SW 1271 (cell line): ENCODE measurements at regions not wholly inside any gene's neighbourhood (a gene's known extent, or its start where the extent isn't known, plus 50 kb on each side); places are given as distances from the start of the nearest gene placed in this dataset.
"Not testable (repeated sequence)": the region's sequence is repeated elsewhere in the genome, so short reads cannot be mapped to it uniquely, and the experiment has no call there.

ENCODE experiments used
- DNase-seq, 2 experiments: peaks; one replicate each; lab custom pipeline; 2025; lab: John Stamatoyannopoulos, UW

GRCh38 chr2:208686665-208687064, 280.1 kb downstream of the PTH2R start:
- no peak for DNase-seq

- not testable (repeated sequence) for DNase-seq
Observed at GRCh38 chr2:208687720-208688119, 281.1 kb downstream of the PTH2R start.

DNA sequence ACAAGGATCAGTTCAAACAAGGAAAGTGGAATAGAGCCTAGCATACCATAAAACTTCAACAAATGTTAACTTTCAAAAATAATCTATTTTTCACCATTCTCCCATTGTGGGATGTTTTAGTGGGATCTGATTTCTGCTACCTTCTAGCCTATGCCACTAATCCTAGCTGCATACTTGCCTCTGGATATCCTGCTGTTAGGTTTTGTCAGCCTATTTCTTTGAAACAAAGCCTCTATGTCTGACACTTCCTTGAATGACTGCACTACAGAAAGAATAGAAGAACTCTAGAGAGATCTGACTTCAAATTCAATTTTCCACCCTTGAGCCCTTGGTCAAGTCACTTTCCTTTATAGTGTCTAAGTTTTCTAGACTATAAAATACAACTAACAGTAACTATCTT, 291.5 kb downstream of the PTH2R start:
- no peak for DNase-seq

- DNase-seq: no peak
Observed at GRCh38 chr2:208708486-208708885, 301.9 kb downstream of the PTH2R start.

DNA sequence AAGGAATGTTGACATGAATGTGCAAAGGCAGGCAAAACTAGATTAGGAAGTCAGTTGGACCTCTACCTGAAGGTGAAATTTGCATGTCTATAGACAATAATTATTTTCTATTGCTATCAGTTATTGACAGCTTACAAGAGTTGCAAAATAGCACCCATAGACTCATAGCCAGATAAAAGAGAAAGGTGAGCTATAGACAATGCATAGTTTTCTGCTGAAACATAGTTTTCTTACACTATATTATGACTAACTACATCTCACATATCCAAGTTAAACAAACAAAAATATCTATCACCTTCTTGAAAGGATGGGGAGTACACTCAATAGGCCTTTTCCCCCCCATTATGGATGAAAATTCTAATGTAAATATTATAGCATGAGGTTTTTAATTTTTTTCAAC, 305.0 kb downstream of the PTH2R start:
- DNase-seq: no peak

DNA sequence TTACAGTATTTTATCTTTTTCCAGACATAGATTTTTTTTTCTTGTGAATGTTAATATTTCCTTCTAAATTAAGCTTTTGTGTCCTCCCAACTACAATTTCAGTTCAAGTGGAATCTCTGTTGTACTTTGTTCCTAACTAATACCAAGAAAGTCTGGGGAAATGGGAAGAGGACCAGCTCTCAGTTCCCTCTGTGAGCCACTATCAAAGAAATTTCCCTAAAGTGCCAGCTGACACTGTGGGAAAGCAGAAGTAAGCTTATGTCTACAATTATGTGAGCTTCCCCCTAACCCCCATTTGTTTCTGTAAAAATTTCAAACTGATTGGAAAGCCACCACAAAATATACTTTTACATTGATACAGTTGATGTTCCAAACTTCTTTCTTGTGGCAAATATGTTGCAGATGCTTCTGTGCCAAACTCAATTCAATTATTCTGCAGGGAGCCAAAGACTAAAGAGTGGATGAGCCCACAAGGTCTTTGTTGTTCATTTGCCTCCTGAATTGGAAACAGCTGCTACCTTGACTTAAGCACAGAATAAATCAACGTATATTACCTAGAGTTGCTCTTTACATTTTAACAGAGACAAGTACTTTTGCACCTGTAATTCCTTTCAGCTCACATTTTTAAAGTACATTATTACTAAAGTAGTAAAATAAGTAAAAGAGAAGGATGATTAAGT, 306.6 kb downstream of the PTH2R start:
- DNase-seq: no peak

DNA sequence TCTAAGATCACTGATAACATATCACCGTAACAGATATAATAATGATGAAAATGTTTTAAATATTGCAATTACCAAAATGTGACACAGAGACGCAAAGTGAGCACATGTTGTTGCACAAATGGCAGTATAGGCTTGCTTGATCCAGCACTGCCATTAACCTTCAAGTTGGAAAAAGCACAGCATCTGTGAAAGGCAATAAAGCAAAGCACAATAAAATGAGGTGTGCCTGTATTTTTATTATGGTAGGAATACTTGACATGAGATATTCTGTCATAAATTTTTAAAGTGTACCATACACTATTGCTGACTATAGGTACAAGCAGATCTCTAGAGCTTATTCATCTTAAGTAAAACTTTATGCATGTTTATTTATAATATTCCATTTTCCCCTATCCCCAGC, 312.2 kb downstream of the PTH2R start:
- DNase-seq: no peak

- no peak for DNase-seq
Observed at GRCh38 chr2:208722731-208723130, 316.1 kb downstream of the PTH2R start.

GRCh38 chr2:208725280-208725679, 318.7 kb downstream of the PTH2R start:
- DNase-seq: no peak

DNA sequence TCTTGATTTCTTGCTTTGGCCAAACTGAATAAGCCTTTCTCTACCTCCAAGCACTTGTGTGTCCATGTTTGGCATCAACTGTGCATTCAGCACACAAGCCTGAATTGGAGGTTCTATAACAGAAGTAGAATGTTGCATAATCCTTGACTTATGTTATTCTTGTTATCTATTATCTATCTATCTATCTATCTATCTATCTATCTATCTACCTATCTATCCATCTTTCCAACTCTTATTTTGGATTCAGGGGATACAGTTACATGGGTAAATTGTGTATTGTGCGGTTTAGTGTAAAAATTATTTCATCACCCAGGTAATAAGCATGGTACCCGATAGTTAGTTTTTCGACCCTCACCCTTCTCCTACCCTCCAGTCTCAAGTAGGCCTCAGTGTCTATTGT, 319.6 kb downstream of the PTH2R start:
- DNase-seq: no peak

- DNase-seq: not testable (repeated sequence)
Observed at GRCh38 chr2:208751663-208752415, 345.2 kb downstream of the PTH2R start.

GRCh38 chr2:208757364-208757763, 350.8 kb downstream of the PTH2R start:
- DNase-seq: no peak

- not testable (repeated sequence) for DNase-seq
Observed at GRCh38 chr2:208773074-208773473, 366.5 kb downstream of the PTH2R start.

DNA sequence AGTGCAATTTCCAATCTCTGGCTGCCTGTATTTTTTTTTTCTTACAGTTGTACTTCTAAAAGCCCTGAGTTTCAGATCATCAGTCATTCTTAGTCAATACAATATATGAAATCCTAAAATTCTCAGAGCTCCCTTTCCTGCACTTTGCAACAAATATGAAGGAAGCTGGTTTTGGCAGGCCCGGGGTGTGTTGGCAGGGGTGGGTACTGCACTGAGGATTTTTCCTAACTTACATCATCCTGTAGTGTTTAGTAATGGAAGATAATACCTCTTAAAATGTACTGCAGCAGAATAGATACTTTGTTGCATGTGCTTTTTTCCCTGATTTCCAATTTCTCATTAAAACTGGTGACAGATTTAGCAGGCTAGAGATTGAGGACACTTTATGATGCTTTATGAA, 374.6 kb downstream of the PTH2R start:
- no peak for DNase-seq

GRCh38 chr2:208782097-208782496, 375.5 kb downstream of the PTH2R start:
- no peak for DNase-seq

GRCh38 chr2:208783184-208783583, 376.6 kb downstream of the PTH2R start:
- DNase-seq: no peak

DNA sequence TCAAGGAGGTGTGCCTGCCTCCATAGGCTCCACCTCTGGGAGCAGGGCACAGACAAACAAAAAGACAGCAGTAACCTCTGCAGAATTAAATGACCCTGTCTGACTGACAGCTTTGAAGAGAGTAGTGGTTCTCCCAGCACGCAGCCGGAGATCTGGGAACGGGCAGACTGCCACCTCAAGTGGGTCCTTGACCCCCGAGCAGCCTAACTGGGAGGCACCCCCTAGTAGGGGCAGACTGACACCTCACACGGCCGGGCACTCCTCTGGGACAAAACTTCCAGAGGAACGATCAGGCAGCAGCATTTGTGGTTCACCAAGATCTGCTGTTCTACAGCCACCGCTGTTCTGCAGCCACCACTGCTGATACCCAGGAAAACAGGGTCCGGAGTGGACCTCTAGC, 378.2 kb downstream of the PTH2R start:
- not testable (repeated sequence) for DNase-seq

DNA sequence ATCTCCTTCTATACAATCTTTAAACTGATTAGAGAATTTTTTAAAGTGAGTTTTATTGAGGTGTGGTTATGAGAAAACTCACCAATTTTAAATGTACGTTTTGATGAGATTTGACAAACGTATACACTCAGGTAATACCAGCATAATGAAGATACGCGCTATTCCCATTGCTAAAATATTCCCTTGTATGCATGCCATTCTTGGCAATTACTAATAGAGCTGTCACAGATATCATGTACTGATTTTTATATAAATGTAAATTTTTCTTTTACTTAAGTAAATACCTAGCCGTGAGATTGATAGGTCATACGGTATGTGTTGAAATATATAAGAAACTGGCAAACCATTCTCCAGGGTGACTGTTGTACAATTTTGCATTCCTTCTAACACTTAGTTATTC, 384.7 kb downstream of the PTH2R start:
- DNase-seq: no peak

- no peak for DNase-seq
Observed at GRCh38 chr2:208792766-208793165, 386.2 kb downstream of the PTH2R start.

- DNase-seq: no peak
Observed at GRCh38 chr2:208793434-208793833, 386.8 kb downstream of the PTH2R start.

DNA sequence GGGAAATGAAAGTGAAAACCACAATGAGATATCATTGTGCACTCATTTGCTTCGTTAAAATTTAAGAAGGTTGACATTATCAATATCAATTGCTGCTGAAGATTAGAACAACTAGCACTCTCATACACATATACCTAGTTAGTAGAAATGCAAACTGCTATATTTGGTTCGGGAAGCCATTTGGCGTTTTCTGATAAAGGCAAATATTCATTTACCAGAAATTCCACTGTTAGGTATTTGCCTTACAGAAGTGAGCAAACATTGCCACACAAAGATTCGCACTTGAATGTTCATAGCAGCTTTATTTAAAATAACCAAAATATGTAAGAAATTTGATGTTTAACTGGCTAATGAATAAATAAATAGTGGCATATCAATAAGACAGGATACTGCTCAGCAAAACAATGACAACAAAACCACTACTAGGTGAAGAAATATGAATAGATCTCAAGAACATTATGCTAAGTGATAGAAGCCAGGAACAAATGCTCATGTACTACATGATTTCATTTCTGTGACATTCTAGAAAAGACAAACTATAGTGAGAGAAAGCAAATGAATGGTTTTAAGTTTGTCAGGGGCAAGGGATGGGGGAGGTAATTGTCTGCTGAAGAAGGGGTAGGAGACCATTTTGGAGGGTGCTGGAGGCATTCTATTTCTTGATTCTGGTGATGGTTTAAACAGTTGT, 387.8 kb downstream of the PTH2R start:
- DNase-seq: no peak

GRCh38 chr2:208798698-208799097, 392.1 kb downstream of the PTH2R start:
- DNase-seq: no peak

GRCh38 chr2:208799397-208799796, 392.8 kb downstream of the PTH2R start:
- DNase-seq: no peak
